GM21528 (cell line): ENCODE measurements at regions not wholly inside any gene's neighbourhood (a gene's known extent, or its start where the extent isn't known, plus 50 kb on each side); places are given as distances from the start of the nearest gene placed in this dataset.

Experiments
- ATAC-seq: cut with Tn5 transposase; IDR thresholded peaks from one replicate; pipeline ENCODE4 v1.9.1; 2021; ENCODE audit warnings: mild to moderate bottlenecking, moderate library complexity; ENCODE audit not compliant: unreplicated experiment, low FRiP score

GRCh38 chr6:122289762-122290539, 109.5 kb upstream of the HSF2 start:
- no peak for ATAC-seq

GRCh38 chr6:122297010-122297409, 102.4 kb upstream of the HSF2 start:
- no peak for ATAC-seq

GRCh38 chr6:122302067-122302466, 97.4 kb upstream of the HSF2 start:
- no peak for ATAC-seq

- ATAC-seq, result no peak
Observed at GRCh38 chr6:122307577-122307976, 91.9 kb upstream of the HSF2 start.

- no peak for ATAC-seq
Observed at GRCh38 chr6:122308074-122308473, 91.4 kb upstream of the HSF2 start.

GRCh38 chr6:122315842-122316241, 83.6 kb upstream of the HSF2 start:
- no peak for ATAC-seq

- no peak for ATAC-seq
Observed at GRCh38 chr6:122322824-122323223, 76.6 kb upstream of the HSF2 start.

GRCh38 chr6:122323361-122323760, 76.1 kb upstream of the HSF2 start:
- ATAC-seq, result no peak

GRCh38 chr6:122330315-122330714, 69.1 kb upstream of the HSF2 start:
- no peak for ATAC-seq

GRCh38 chr6:122337645-122338044, 61.8 kb upstream of the HSF2 start:
- no peak for ATAC-seq

GRCh38 chr6:122339661-122340060, 59.8 kb upstream of the HSF2 start:
- no peak for ATAC-seq

- no peak for ATAC-seq
Observed at GRCh38 chr6:122347280-122347679, 52.2 kb upstream of the HSF2 start.

- no peak for ATAC-seq
Observed at GRCh38 chr6:122347751-122348150, 51.7 kb upstream of the HSF2 start.
